ENCODE measurements at regions not wholly inside any gene's neighbourhood (a gene's known extent, or its start where the extent isn't known, plus 50 kb on each side); places are given as distances from the start of the nearest gene placed in this dataset.

- no peak for DNase-seq (ENCODE audit: low spot score, unreplicated experiment)
- Mint-ChIP-seq H3K4me1 (ENCODE audit: low read depth) (no peaks in the 10 kb centered on the region), H3K36me3 (ENCODE audit: insufficient read depth) (no peaks in the 10 kb centered on the region), H3K4me3 (ENCODE audit: low read depth) (no peak overlapping the region), H3K27me3 (no peaks in the 10 kb centered on the region), H3K27ac (no peak overlapping the region), H3K9me3 (ENCODE audit: low read depth) (peaks cover 8% of the 10 kb centered on the region)
- TF ChIP-seq CTCF (IDR thresholded peaks at IDR 0.05; ENCODE audit: unreplicated experiment): no peak
Measured at GRCh38 chr13:55792544-55793193, 1348.0 kb upstream of the PRR20A start.

DNA sequence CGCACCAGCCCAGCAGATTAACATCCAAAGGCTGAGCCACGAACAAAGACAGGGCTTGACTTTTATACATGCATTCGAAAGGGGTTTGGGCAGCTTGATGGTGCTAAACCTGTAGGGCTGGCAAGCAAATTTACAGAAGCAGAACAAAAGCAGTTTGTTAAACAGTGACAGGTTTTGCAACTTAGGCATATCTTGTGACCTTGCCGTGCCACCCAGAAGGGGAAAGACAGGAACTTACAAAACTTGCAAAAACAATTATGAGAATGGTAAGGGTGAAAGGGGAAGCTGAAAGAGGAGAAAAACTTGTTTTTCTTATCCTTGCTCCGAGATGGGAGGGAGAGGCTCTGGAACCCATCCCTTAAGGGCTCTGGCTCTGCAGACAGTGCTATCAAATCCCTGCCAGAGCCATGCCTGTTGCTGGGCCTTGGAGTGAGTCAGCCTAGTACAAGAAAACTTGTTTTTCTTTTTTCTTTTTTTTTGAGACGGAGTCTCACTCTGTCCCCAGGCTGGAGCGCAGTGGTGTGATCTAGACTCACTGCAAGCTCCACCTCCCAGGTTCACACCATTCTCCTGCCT, 1325.2 kb upstream of the PRR20A start:
- H3K27me3 Mint-ChIP-seq: no peaks in the 10 kb centered on the region
- peaks cover 11% of the 10 kb centered on the region for H3K4me1 Mint-ChIP-seq (ENCODE audit: low read depth)
- H3K27ac Mint-ChIP-seq: no peak overlapping the region
- TF ChIP-seq CTCF (IDR thresholded peaks at IDR 0.05; ENCODE audit: unreplicated experiment): no peak
- peaks cover 13% of the 10 kb centered on the region for H3K9me3 Mint-ChIP-seq (ENCODE audit: low read depth)
- no peak for DNase-seq (ENCODE audit: low spot score, unreplicated experiment)
- no peaks in the 10 kb centered on the region for H3K36me3 Mint-ChIP-seq (ENCODE audit: insufficient read depth)
- no peak overlapping the region for H3K4me3 Mint-ChIP-seq (ENCODE audit: low read depth)

DNA sequence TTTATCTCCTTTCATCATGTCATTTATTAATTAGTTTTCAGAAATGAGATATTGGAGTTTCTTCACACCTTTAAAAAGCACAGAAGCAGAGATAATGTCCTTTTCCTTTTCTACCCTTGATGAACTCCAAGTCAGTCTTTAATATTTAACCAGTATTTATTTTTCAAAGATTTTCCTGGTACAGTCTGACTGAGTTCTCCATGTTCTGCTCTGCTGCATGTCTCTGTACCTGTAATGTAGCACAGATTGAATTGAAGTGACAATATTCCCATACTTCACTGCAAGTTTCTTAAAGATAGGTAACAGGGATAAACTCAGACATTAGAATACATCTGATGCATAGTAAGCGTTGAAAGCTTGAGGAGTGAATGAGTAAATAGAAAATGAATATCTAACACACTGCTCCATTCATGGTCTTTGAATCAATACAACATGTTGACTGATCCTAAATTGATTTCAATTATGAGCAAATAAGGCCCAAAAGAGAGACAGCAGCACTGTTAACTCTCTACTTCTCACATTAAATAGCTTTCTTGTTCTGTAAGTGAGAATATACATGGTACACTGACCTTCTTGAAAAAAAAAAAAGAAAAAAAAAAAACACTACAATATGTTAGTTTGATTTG, 1323.6 kb upstream of the PRR20A start:
- Mint-ChIP-seq H3K4me3 (ENCODE audit: low read depth) (no peak overlapping the region), H3K27ac (no peak overlapping the region), H3K9me3 (ENCODE audit: low read depth) (peaks cover 13% of the 10 kb centered on the region), H3K36me3 (ENCODE audit: insufficient read depth) (no peaks in the 10 kb centered on the region), H3K27me3 (no peaks in the 10 kb centered on the region), H3K4me1 (ENCODE audit: low read depth) (peaks cover 11% of the 10 kb centered on the region)
- DNase-seq (ENCODE audit: low spot score, unreplicated experiment): no peak
- no peak for TF ChIP-seq CTCF (IDR thresholded peaks at IDR 0.05; ENCODE audit: unreplicated experiment)

DNA sequence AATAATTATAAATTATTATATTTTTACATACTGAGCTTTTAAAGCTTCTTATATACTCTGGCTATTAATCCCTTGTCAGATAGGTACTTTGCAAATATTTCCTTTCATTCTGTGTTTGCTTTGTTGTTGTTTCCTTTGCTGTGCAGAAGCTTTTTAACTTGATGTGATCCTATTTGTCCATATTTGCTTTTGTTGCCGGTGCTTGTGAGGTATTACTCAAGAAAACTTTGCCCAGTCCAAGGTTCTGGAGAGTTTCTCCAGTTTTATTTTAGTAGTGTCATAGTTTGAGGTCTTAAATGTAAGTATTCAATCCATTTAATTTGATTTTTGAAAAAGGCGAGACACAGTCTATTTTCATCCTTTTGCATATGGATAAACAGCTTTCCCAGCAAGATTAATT, 1319.9 kb upstream of the PRR20A start:
- Mint-ChIP-seq H3K27me3 (no peaks in the 10 kb centered on the region), H3K36me3 (ENCODE audit: insufficient read depth) (no peaks in the 10 kb centered on the region), H3K27ac (no peak overlapping the region), H3K9me3 (ENCODE audit: low read depth) (peaks cover 5% of the 10 kb centered on the region), H3K4me1 (ENCODE audit: low read depth) (peaks cover 11% of the 10 kb centered on the region), H3K4me3 (ENCODE audit: low read depth) (no peak overlapping the region)
- no peak for DNase-seq (ENCODE audit: low spot score, unreplicated experiment)
- no peak for TF ChIP-seq CTCF (IDR thresholded peaks at IDR 0.05; ENCODE audit: unreplicated experiment)

DNA sequence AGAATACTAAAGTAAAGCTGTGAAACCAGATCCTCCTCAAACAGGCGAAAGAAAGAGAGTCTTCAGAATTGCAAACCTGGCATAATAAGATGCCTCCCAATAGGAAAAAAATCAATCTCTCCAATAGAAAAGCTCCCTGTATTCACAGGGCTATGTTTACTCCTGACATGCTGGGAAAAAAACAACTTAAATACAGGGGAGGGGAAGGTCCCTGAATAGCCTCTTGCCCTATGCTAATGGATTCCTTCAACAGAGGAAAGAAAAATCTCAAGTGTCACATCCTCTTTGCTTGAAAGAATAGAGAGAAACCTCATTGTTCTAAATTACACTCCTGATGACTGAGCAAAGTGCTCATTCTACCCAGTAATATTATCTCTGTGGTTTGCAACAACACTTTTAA, 1271.1 kb upstream of the PRR20A start:
- H3K36me3 Mint-ChIP-seq (ENCODE audit: insufficient read depth): no peaks in the 10 kb centered on the region
- peaks cover 33% of the 10 kb centered on the region for H3K9me3 Mint-ChIP-seq (ENCODE audit: low read depth)
- no peak for DNase-seq (ENCODE audit: low spot score, unreplicated experiment)
- no peaks in the 10 kb centered on the region for H3K4me1 Mint-ChIP-seq (ENCODE audit: low read depth)
- peak overlapping the region; percentile 41 for H3K27ac Mint-ChIP-seq
- TF ChIP-seq CTCF (IDR thresholded peaks at IDR 0.05; ENCODE audit: unreplicated experiment): no peak
- H3K27me3 Mint-ChIP-seq: no peaks in the 10 kb centered on the region
- H3K4me3 Mint-ChIP-seq (ENCODE audit: low read depth): no peak overlapping the region
